HCT116 (cell line): ENCODE measurements at regions not wholly inside any gene's neighbourhood (a gene's known extent, or its start where the extent isn't known, plus 50 kb on each side); places are given as distances from the start of the nearest gene placed in this dataset.

Experiments used
- ATAC-seq: fragments of 200-7000 bp; cut with Tn5 transposase; 2 replicates; pipeline ENCODE4 v1.9.1; 2020; ENCODE audit warnings: mild to moderate bottlenecking, moderate library complexity
- BruUV-seq: library from RNA; stranded (reverse); fragments of 400-500 nt; replicated peaks from 2 replicates; lab custom pipeline; 2021; lab: Mats Ljungman, UMichigan
- CTCF ChIA-PET: fragments of 300-600 bp; sonication (Branson Sonifier 250); formaldehyde crosslinking; loops from one replicate; lab custom pipeline; 2021; ENCODE audit warnings: antibody characterized with exemption; lab: Charles Lee
- POLR2A ChIA-PET: fragments of 300-600, 350-600 bp; sonication (Branson Sonifier 250); formaldehyde crosslinking; loops from one replicate; lab custom pipeline; 2021; ENCODE audit warnings: antibody characterized with exemption; lab: Charles Lee
- RAD21 ChIA-PET, 2 experiments: fragments of 300-600 bp; sonication (Branson Sonifier 250); formaldehyde crosslinking; loops; one replicate each; lab custom pipeline; 2023; ENCODE audit warnings: low total read pairs in 2 of 2; ENCODE audit not compliant: uncharacterized antibody in 2 of 2, unreplicated experiment in 2 of 2, low non-redundant PET in 1 of 2; lab: Charles Lee
- DNase-seq: peaks from one replicate; pipeline ENCODE4 v3.0.0-alpha.2; 2010; ENCODE audit warnings: low read depth, low spot score
- H2AFZ ChIP-seq: fragments of 200-600 bp; shearing (Covaris generic), sonication (generic); 2 replicates; pipeline ENCODE4 v1.6.1; 2017; ENCODE audit warnings: low read depth, mixed run types, mixed read lengths, antibody characterized with exemption, low read length; ENCODE audit not compliant: poor library complexity, severe bottlenecking
- H3K27ac ChIP-seq: 2 replicates; pipeline ENCODE4 v1.5.1; 2012; ENCODE audit warnings: low read depth, low read length
- H3K27me3 ChIP-seq: fragments of 200-600 bp; sonication (generic); 2 replicates; pipeline ENCODE4 v1.6.1; 2016; ENCODE audit warnings: mixed run types, low read length, mixed read lengths; ENCODE audit not compliant: insufficient read depth
- H3K36me3 ChIP-seq, 2 experiments: fragments of 200-500 bp in 1 of 2; fragments of 200-600 bp in 1 of 2; sonication (Bioruptor generic) in 1 of 2; sonication (generic) in 1 of 2; 2 replicates each; pipeline versions ENCODE4 v1.5.1 to v1.6.1; 2014 to 2016; ENCODE audit warnings: low read length in 2 of 2, inconsistent platforms in 1 of 2, mixed read lengths in 1 of 2, mixed run types in 1 of 2; ENCODE audit not compliant: insufficient read depth in 2 of 2, control insufficient read depth in 1 of 2
- H3K4me1 ChIP-seq, 2 experiments: fragments of 200-600 bp in 1 of 2; sonication (generic) in 1 of 2; 2 replicates each; pipeline versions ENCODE4 v1.5.1 to v1.6.1; 2012 to 2017; ENCODE audit warnings: low read length in 2 of 2, inconsistent platforms in 1 of 2, mild to moderate bottlenecking in 1 of 2, mixed read lengths in 1 of 2, mixed run types in 1 of 2, moderate library complexity in 1 of 2; ENCODE audit not compliant: insufficient read depth in 2 of 2, control insufficient read depth in 1 of 2
- H3K4me2 ChIP-seq: fragments of 200-600 bp; sonication (generic); 2 replicates; pipeline ENCODE4 v1.6.1; 2017; ENCODE audit warnings: mixed run types, low read length, mixed read lengths
- H3K4me3 ChIP-seq, 2 experiments: fragments of 200-600 bp in 1 of 2; sonication (generic) in 1 of 2; replicated peaks in 1 of 2; 2 replicates each; pipeline ENCODE4 v1.5.1; 2011 to 2016; ENCODE audit warnings: low read length in 2 of 2, control low read depth in 1 of 2, low read depth in 1 of 2, mild to moderate bottlenecking in 1 of 2, mixed read lengths in 1 of 2, mixed run types in 1 of 2
- H3K79me2 ChIP-seq: fragments of 200-600 bp; sonication (generic); 2 replicates; pipeline ENCODE4 v1.6.1; 2017; ENCODE audit warnings: mild to moderate bottlenecking, mixed run types, low read length, moderate library complexity, mixed read lengths; ENCODE audit not compliant: insufficient read depth
- H3K9ac ChIP-seq: fragments of 200-600 bp; sonication (generic); 2 replicates; pipeline ENCODE4 v1.6.1; 2016; ENCODE audit warnings: low read length, mixed read lengths
- H3K9me2 ChIP-seq: fragments of 200-600 bp; sonication (generic), shearing (Covaris generic); 2 replicates; pipeline ENCODE4 v1.6.1; 2017; ENCODE audit warnings: mixed run types, mild to moderate bottlenecking, moderate library complexity; ENCODE audit not compliant: insufficient read depth
- H3K9me3 ChIP-seq, 2 experiments: fragments of 200-500 bp in 1 of 2; fragments of 200-600 bp in 1 of 2; sonication (Bioruptor generic) in 1 of 2; sonication (generic) in 1 of 2; 2 replicates each; pipeline ENCODE4 v1.6.1; 2014 to 2017; ENCODE audit warnings: low read length in 2 of 2, mixed read lengths in 2 of 2, inconsistent platforms in 1 of 2, low read depth in 1 of 2, mild to moderate bottlenecking in 1 of 2, mixed run types in 1 of 2, moderate library complexity in 1 of 2; ENCODE audit not compliant: control insufficient read depth in 1 of 2, insufficient read depth in 1 of 2
- H4K20me1 ChIP-seq: fragments of 200-600 bp; sonication (generic), shearing (Covaris generic); 2 replicates; pipeline ENCODE4 v1.6.1; 2017; ENCODE audit warnings: mixed run types, mild to moderate bottlenecking, moderate library complexity; ENCODE audit not compliant: insufficient read depth
- CBX3 ChIP-seq: IDR thresholded peaks from 2 replicates; pipeline ENCODE4 v1.6.1; 2012; ENCODE audit warnings: low read depth
- CEBPB ChIP-seq: IDR thresholded peaks from 2 replicates; pipeline ENCODE4 v1.6.1; 2012; ENCODE audit warnings: low read depth
- CTCF ChIP-seq, 3 experiments: fragments of 200-600 bp in 1 of 3; sonication (generic) in 1 of 3; IDR thresholded peaks in 2 of 3; conservative IDR thresholded peaks in 1 of 3; 2 replicates each; pipeline ENCODE4 v1.5.1; 2012 to 2017; ENCODE audit warnings: low read depth in 2 of 3, low read length in 2 of 3, antibody characterized with exemption in 1 of 3, borderline replicate concordance in 1 of 3, control low read depth in 1 of 3, mild to moderate bottlenecking in 1 of 3, mixed read lengths in 1 of 3, mixed run types in 1 of 3, moderate library complexity in 1 of 3; ENCODE audit not compliant: insufficient read depth in 1 of 3
- EGR1 ChIP-seq: IDR thresholded peaks from 2 replicates; pipeline ENCODE4 v1.6.1; 2012; ENCODE audit warnings: low read depth
- EZH2 ChIP-seq: fragments of 200-600 bp; sonication (generic); IDR thresholded peaks from 2 replicates; pipeline ENCODE4 v1.6.1; 2017; ENCODE audit warnings: antibody characterized with exemption, mixed run types
- EZH2phosphoT487 ChIP-seq: fragments of 200-600 bp; IDR thresholded peaks from 2 replicates; pipeline ENCODE4 v1.6.1; 2018; ENCODE audit warnings: antibody characterized with exemption, borderline replicate concordance
- JUND ChIP-seq: IDR thresholded peaks from 2 replicates; pipeline ENCODE4 v1.6.1; 2012
- POLR2A ChIP-seq: IDR thresholded peaks from 2 replicates; pipeline ENCODE4 v1.7.0; 2011; ENCODE audit warnings: borderline replicate concordance; ENCODE audit not compliant: insufficient read depth, insufficient read length; ENCODE audit errors: extremely low read depth
- REST ChIP-seq: IDR thresholded peaks from 2 replicates; pipeline ENCODE4 v1.6.1; 2012; ENCODE audit warnings: low read depth
- SIN3A ChIP-seq: IDR thresholded peaks from 2 replicates; pipeline ENCODE4 v1.6.1; 2012; ENCODE audit warnings: low read depth
- SP1 ChIP-seq: IDR thresholded peaks from 2 replicates; pipeline ENCODE4 v1.6.1; 2012; ENCODE audit warnings: low read depth
- YY1 ChIP-seq: IDR thresholded peaks from 2 replicates; pipeline ENCODE4 v1.6.1; 2011; ENCODE audit warnings: low read length, low read depth, moderate library complexity, mild to moderate bottlenecking; ENCODE audit not compliant: insufficient replicate concordance; ENCODE audit errors: extremely low read depth
- ZBTB33 ChIP-seq: IDR thresholded peaks from 2 replicates; pipeline ENCODE4 v1.6.1; 2011; ENCODE audit warnings: mild to moderate bottlenecking, low read length, moderate library complexity; ENCODE audit not compliant: insufficient replicate concordance; ENCODE audit errors: extremely low read depth
- ZFX ChIP-seq: fragments of 450-650 bp; IDR thresholded peaks from 2 replicates; pipeline ENCODE4 v1.6.1; 2017
- ZNF274 ChIP-seq: fragments of 200-500 bp; sonication (Bioruptor generic); IDR thresholded peaks from 2 replicates; pipeline ENCODE4 v1.6.1; 2014; ENCODE audit warnings: mild to moderate bottlenecking, low read depth, low read length, inconsistent platforms
- intact Hi-C: fragments of 100-400 bp; cut with micrococcal nuclease; formaldehyde crosslinking; loops from 2 replicates; pipeline ENCODE4 v1.10.0; 2022

- H3K36me3 ChIP-seq: no peaks in the 10 kb centered on the region
- no peaks in the 10 kb centered on the region for H3K9me3 ChIP-seq
- H2AFZ ChIP-seq: no peak overlapping the region
- DNase-seq: no peak
- no peaks in the 10 kb centered on the region for H3K4me1 ChIP-seq
- BruUV-seq: no TSS peak
- CTCF ChIA-PET: interaction anchor here (1.5 kb wide), 1 partner anchor 11 kb away, joined by 4 read pairs; no protein-coding TSS in a partner anchor
- H3K9ac ChIP-seq: no peak overlapping the region
- no peak overlapping the region for H3K4me3 ChIP-seq
- H3K4me2 ChIP-seq: no peak overlapping the region
- H3K9me2 ChIP-seq: no peaks in the 10 kb centered on the region
- TF ChIP-seq EZH2 (no peak), ZNF274 (no peak), REST (no peak), ZFX (no peak), ZBTB33 (no peak), JUND (no peak), CEBPB (no peak), YY1 (no peak), POLR2A (no peak), EZH2phosphoT487 (no peak), CBX3 (no peak), SP1 (no peak), CTCF (IDR thresholded peaks at IDR 0.05 in 2 of 3, conservative IDR thresholded peaks at IDR 0.05 in 1 of 3; ENCODE audit: borderline replicate concordance in 1 of 3, insufficient read depth in 1 of 3, low read depth in 2 of 3, low read length in 2 of 3) (no peak), SIN3A (no peak), EGR1 (no peak)
- ATAC-seq: no peak
- no peaks in the 10 kb centered on the region for H3K79me2 ChIP-seq
- H3K27me3 ChIP-seq: peaks cover 47% of the 10 kb centered on the region
- no peaks in the 10 kb centered on the region for H4K20me1 ChIP-seq
- POLR2A ChIA-PET: no interaction called here
- RAD21 ChIA-PET: no interaction called here
- intact Hi-C loops: no loop called here
- no peak overlapping the region for H3K27ac ChIP-seq
Measured at GRCh38 chr20:51162015-51162414, 139.1 kb upstream of the KCNG1 start.
